ENCODE measurements at regions not wholly inside any gene's neighbourhood (a gene's known extent, or its start where the extent isn't known, plus 50 kb on each side); places are given as distances from the start of the nearest gene placed in this dataset.

- TF ChIP-seq L3MBTL2 (conservative IDR thresholded peaks at IDR 0.05) (no peak), FOXA1 (IDR thresholded peaks at IDR 0.05) (no peak), NFRKB (IDR thresholded peaks at IDR 0.05) (no peak), FOXK2 (IDR thresholded peaks at IDR 0.05) (no peak)
These were observed 58.4 kb upstream of the MARCHF10 start for GRCh38 chr17:62866471-62866870.
